HK-2 (cell line): ENCODE measurements at regions not wholly inside any gene's neighbourhood (a gene's known extent, or its start where the extent isn't known, plus 50 kb on each side); places are given as distances from the start of the nearest gene placed in this dataset.

ENCODE experiments used
- DNase-seq: peaks from one replicate; pipeline ENCODE4 v3.0.0-alpha.2; 2018; ENCODE audit not compliant: unreplicated experiment

DNA sequence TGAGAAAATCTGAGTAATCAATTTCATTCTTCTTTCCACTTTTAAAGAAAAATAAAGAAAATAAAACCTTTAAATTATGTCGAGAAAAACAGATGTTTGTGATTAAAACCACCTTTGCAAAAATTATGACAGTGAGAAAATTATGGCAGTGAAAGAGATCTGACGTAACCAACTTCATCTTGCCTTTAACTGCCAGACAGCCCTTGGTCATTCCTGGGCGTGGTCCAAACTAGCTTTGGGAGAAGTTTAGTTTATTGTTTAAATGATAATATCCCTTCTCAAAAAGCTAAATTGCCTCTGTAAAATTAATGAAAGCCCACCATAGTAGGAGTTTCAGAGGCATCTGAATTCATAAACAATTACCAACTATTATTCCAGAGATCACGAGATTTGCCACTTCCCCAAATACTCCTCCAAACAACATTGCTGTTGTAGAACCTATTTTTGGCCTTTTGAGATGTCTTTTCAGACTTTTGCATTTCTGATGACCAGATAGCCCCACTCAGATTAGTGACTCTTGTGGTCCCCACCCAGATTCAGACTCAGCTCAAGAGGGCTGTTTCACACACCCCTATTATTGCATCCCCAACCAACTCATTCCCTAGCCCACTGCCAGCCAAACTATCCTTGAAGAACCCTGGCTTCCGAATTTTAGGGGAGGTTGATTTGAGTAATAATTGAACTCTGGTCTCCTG is 664.4 kb upstream of the CBLB start:
- DNase-seq: no peak

DNA sequence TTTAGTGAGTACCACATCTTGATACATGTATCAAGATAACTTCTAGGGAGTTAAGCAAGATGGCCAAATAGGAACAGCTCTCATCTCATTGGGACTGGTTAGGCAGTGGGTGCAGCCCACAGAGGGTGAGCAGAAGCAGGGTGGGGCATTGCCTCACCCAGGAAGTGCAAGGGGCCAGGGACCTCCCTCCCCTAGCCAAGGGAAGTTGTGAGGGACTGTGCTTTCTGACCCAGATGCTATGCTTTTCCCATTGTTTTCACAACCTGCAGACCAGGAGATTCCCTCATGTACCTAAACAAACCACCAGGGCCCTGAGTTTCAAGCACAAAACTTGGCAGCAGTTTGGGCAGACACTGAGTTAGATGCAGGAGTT is 665.0 kb upstream of the CBLB start:
- DNase-seq: no peak

DNA sequence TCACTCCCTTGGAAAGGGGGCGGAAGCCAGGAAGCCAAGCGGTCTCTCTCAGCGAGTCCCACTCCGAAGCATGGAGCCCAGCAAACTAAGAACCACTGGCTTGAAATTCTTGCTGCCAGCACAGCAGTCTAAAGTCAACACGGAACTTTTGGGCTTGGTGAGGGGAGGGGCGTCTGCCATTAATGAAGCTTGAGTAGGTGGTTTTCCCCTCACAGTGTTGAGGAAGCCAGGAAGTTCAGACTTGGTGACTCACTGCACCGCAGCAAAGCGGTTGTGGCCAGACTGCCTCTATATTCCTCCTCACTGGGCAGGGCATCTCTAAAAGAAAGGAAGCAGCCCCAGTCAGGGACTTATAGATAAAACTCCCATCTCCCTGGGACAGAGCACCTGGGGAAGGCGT is 665.4 kb upstream of the CBLB start:
- peak; percentile 58 for DNase-seq

DNA sequence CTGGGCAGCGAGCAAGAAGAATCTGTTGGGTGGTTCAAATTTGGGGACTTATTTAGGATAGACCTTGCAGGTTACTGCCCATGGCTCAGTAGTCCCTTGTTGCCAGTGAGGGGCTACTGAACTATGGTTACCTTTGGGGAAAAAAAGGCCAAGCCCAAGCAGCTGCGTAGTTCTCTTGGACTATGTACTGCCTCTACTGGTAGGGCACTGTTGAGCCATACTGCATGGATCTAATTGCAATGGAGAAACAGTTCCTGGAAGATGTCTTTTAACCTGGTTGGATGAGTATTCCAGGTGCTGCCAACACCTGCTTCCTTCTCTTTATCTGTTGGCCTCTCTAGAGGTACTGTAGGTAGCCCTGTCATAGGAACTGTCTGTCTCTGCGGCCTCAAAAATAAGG is 671.9 kb upstream of the CBLB start:
- no peak for DNase-seq

DNA sequence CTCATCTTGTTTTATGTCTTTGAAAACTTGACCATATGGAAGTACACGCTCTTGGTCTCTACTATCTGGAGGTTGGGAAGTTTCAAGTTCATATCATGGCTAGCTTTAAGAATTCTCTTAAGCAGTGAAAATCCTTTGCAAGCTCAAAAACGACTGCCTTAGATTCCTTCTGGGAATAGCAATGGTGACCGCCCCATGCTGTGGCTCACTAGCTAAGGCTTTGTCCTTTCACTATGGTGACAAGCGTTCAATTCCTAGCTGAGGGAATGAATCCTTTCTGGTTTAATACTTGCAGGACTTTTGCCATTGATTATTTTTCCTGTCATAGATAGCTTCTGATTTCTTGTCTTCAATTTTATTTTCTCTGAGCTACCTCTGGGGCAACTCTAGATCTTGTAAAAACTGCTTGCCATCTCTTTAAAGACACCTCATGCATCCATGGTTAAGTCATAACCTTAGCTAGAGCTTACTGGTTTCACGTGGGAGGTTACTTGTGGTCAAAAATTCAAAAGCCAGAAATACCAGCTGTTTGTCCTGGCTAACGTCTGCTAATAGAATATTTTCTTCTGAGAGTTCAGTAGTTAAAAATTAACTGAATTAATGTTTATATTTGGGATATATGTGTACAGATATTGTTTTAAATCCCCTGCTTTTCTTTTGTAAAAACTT is 673.4 kb upstream of the CBLB start:
- no peak for DNase-seq

DNA sequence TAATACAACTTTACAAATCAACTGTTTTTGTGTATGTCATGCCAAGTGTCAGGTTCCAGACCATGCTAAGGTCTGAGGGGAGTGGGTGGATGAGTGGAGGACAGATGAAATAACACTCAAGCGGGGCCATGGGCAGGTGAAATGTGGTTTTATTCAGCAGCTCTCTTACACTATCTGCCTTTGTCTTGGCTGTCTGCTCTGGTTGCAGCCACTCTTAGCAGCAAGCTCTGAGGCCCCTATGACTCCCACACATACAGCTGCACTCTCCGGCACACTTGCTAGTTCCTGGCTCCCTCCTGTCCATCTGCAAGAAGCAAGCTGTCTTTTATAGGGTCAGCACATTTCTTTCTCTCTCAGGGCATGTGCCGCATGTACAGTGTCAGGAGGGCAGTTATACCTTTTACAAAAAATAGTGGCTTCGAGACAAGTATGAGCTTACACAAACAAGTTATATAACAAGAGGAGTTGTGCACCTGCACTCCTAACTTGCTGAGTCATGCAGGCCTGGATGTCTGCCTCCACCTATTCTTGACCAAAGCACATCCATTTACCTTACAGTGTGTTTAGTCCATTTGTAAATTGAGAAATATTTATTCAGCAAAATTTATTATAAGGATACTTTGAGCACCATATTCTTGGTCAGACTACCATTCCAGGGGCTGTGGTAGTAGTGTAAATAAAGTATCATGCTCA is 683.7 kb upstream of the CBLB start:
- DNase-seq: no peak

DNA sequence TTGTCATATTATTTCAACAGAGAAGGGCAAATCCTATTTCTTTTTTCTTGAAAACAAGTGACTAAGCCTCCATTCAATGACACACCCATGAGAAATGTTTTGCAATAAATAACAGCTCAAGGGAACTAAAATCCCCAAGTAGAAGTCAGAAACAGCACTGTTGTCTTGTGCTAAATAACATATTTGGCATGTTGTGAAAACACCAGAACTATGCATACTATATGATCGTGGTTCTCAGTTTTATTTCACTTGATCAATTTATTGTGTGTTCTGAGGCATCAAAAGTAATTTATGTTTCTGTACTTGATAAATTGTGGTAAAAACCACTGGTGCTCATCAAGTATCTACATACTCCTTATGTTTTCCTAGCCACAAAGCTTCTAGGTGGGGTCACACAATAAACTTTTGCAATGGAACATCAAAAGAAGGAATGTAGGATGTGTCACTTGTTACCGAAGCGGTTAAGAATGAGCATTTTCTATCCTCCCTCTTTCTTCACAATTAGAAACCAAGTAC is 691.7 kb upstream of the CBLB start:
- no peak for DNase-seq

DNA sequence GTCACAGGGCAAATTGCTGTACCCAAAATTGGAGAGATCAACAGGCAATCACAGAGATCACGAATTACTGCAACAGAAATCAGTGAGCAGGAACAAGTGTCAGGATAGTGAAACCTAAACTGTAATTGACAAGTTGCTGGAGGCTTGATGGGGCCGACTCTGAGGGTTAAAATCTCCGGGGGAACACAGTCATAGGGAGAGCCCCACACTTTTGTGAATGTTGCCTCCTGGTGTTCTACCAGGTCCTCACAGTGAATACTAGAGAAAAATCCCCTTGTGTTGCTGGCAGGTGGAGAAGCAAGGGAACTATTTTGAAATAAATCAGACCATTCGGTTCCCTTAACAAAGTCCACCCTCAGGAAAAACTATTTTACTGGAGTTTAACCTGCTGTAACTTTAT is 697.5 kb upstream of the CBLB start:
- DNase-seq: no peak

DNA sequence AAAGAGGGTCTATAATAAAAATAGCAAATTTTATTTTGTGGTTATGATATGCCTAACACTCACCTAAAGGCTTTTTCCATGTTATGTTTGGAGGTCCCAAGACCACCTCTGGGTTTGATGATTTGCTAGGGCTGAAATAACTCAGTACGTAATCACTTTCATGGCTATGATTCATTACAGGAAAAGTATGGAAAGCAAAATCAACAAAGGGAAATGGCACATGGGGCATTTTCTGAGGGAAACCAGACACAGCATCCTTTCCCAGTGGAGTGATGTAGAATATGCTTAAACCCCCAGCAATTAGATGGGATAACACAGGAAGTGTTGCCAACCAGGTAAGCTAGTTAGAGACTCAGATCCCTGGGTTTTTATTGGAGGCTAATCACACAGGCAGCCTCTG is 701.6 kb upstream of the CBLB start:
- no peak for DNase-seq

DNA sequence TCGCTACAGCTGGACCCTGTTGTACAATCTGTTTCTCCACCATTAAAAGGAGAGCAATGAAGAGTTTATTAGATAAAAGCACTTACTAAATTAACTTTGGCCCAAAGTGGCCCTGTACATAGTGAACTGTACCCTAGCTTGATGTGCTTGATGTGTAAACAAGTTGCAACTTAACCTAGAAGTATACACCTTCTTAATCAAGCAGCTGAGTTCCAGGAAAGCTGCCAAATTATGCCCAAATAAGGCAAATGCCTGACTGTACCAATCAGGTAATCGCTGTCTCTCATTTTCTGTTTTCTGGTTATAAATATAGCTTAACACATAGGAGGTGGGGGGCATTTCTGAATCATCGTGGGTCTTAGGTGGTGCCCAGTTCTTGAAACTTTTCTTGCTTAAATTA is 704.8 kb upstream of the CBLB start:
- no peak for DNase-seq

DNA sequence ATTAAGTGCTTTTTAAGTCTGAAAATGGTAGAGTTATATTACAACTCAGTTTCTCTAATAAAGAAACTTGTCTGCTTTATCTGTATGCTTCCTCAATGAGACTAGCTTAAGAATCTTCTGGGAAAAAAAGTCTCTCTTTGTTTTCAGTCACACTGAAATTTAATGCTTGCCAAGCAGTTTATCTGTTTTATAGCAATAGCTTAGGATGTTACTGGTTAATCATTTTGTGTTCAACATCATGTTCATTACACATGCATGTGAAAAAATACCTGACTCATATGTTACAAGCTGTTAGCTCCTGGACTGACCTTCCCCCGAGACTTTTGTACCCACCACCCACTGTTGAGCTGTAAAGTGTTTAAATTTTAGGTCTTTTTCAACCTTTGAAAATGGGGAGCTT is 706.2 kb upstream of the CBLB start:
- DNase-seq: no peak

DNA sequence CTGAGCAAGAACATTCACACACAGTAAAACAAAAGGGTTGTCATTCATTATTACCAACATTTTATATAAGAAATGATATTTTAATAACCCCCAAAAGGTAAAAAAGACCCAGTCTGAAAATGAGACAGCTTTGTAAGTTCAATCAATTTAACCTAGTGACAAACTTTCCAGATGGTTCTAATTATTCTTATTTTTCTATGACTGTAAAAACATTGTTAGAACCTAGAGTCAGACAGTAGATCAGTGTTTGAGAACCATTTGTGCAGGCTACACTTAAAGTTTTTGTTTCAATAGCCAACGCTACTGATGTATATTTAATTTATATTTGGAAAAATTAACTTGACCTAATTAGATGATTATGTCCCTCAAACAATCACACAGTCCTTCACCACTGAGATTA is 708.4 kb upstream of the CBLB start:
- DNase-seq: no peak

DNA sequence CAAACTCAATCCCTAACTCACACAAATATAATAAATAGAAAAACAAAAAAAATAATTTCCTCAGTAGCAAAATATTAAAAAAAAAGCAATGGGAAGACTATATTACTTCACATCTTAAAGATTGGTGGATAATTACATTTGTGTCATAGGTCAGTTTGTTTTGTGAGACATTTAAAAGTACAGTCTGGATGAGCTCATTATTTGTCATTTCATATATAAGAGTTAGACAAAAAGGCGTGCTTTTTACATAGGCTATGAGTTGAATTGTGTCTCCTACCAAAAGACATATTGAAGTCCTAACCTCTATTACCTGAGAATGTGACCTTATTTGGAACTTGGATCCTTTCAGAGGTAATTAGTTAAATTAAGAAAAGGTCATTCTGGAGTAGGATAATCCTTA is 710.1 kb upstream of the CBLB start:
- no peak for DNase-seq

DNA sequence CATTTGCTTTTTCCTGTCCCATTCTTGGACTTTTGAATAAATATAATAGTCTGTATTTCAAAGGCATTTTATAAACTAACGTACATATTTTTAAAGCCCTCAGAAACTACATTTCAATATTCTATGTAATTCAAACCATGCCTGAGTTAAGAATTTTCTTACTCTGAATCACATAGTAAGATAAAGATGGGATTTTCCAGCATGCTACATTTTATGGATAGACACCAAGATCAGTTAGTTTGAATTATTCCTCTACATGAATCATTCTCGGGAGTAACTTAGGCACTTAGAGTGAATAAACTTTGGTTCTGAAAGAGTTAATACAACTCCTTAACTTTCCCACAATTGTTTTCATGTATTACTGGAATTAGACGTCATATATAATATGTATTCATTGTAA is 713.3 kb upstream of the CBLB start:
- no peak for DNase-seq

DNA sequence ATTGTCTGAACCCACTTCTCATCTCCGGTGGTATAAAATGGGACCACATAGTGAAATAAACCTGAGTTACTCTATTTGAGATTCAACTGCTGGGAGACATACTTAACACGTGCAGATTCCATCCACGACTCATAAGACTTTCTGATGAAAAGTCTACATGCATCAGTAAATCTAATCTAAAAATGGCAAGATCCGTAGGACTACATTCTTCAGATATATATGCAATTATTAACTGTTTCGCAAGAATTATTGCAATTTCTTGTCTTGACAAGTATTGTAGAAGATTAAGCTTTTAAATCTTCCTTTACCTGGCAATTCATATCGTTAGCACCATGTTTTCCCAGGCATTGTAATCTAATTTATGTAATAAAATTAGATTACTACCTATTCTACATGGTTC is 718.7 kb upstream of the CBLB start:
- DNase-seq: no peak

DNA sequence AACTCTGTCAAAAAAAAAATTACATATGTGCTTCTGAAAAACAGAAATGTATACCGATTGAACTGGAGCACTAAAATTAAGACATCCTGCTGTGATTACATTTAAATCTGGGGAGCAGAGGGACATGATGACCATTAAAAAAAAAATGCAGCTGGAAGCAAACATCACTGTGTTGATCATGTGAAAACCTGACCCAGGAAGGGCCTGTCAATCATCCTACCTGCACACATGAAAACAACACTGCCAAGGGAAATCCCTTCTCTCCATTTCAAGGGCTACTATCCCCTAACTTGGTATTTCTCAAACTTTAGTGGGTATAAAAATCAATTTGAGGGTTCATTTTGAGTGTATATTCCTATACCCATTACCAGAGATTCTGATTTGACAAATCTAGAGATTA is 719.9 kb upstream of the CBLB start:
- no peak for DNase-seq

DNA sequence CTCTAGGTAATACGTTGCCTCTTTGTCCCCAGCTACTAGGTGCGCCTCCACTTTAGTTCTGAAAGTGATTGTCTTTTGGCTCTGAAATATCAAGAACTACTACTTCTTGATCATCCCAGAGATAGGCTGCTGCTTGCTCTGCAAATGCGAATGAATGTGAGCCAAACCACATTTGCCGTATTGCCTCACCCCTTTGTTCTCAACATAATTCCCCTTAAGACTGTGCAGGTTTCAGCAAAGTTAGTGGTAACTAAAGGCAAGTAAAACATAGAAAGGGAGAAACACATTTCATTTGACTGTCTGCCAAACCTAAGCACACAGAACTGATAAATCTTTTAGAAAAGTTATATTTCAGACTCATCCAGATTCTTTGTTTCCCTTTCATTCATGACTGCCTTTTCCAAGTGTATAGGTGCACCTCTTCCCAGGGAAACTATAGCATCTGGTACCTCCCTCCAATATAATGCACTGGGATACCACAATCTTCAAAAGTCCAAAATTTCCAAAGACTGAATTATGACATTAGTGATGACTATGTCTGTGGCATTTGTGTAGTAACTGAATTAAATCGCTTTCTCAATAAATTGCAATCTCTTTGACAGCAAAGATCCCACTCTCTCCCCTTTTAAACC is 720.6 kb upstream of the CBLB start:
- DNase-seq: no peak

DNA sequence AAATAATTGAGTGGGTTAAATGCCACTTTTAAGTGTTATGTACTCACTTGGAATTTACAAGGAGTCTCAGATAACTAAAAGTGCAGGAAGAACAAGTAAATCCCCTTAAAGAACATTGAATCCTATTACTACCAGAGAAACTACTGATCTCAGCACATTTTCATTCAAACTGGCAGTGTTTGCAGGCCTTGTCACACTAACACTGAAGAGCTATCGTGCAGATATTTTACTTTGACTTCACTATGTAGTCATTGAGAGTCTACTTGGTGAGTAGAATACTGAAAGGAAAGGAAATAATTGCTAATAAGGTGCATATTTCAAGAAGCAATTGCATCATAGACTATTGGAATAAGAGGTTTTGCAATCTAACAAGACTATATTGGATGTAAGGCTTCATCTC is 721.4 kb upstream of the CBLB start:
- DNase-seq: no peak

DNA sequence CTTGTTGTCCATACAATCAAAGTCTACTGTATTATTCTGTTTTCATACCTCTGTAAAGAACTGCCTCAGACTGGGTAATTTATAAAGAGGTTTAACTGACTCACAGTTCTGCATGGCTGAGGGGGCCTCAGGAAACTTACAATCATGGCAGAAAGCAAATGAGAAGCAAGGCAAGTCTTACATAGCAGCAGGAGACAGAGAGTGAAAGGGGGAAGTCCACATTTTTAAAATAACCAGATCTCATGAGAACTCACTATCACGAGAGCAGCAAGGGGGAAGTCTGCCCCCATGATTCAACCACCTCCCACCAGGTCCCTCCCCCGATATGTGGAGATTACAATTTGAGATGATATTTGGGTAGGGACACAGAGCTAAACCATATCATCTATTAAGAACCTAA is 724.6 kb upstream of the CBLB start:
- DNase-seq: no peak

DNA sequence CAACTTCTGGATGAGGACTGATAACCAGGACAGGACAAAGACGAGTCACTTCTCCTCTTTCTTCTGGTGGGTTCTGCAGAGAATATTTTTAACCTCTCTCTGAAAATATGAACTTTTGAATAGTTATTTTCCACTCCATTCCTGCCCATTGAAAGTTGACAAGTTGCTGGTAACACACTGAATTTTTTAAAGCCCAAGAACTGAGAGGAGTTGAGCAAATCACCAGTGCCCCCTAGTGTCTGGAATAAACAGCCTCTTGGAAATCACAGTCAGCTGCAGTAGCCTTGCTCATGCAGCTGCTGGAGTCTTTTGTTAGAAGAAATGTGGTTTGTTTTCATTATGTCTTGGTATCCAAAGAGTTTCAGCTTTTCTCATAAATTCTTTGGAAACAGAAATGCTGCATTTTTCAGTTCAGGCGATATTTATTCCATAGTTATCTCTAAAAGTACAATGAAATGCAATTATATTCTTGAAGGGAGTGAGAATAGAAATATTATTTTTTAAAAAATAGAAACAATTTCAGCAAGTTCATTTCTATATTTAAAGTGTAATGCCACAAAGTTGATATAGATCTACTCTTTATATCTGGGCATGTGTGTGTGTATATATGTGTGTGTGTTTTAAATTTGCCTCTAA is 741.0 kb upstream of the CBLB start:
- DNase-seq: peak; percentile 69

DNA sequence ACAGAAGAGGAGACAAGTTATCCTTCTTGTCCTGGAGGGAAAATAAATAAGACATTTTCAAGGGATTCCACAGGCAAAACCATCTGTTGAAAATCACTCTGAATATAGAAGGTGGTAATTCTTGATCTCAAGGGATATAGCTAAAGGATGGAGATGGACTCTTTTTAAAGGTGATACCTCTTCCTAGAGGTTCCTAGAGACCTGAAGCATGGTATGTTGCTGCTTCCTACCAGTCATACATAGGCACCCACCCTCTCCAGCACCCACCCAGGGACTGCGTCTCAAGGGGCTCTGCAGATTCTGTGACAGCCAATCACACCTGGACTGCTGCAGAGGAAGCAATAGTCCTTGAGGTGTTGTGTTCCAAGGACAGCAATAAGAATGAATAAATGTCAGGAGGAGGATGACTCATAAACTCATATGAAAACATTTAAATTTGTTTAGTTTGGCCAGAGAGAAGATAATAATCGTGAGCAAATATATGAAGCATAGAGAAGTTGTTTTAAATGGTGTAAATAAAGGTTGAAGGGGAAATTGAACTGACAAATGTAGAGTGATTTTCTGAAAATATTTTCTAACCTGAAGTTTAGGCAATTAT is 741.6 kb upstream of the CBLB start:
- no peak for DNase-seq

DNA sequence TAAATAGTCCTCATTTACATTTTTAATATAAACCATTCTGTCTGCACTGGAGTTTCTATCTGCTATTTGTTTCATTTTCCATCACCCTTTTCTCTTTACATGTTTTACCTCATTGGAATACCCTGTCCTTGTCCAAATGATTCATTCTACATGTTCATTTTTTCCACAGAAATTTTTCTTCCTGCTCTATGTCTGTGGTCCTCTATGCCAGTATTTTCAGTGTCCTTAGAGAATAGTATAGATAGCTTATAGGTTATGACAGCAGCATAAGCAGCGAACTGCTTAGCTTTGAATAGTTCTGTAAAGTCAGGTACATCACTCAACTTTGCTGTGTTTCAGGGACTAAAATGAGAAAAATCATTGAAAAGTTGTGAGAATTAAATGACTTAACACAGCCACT is 742.3 kb upstream of the CBLB start:
- DNase-seq: no peak
